ENCODE measurements at regions not wholly inside any gene's neighbourhood (a gene's known extent, or its start where the extent isn't known, plus 50 kb on each side); places are given as distances from the start of the nearest gene placed in this dataset.

GRCh38 chr7:35379481-35379880 is 125.6 kb upstream of the TBX20 start:
- TF ChIP-seq POLR2A (IDR thresholded peaks at IDR 0.05; ENCODE audit: low read length) (no peak), GATA1 (IDR thresholded peaks at IDR 0.05; ENCODE audit: low read depth, low read length) (no peak)
